K562 (cell line): ENCODE measurements at regions not wholly inside any gene's neighbourhood (a gene's known extent, or its start where the extent isn't known, plus 50 kb on each side); places are given as distances from the start of the nearest gene placed in this dataset.

ENCODE experiments used
- CREB3 ChIP-seq: fragments of 450-650 bp; conservative IDR thresholded peaks from 2 replicates; pipeline ENCODE4 v1.6.1; 2016; ENCODE audit warnings: missing genetic modification characterization, low read depth, mild to moderate bottlenecking, missing compliant biosample characterization, moderate library complexity
- FOXA3 ChIP-seq, 2 experiments: fragments of 450-650 bp in 1 of 2; sonication (generic) in 1 of 2; formaldehyde crosslinking; IDR thresholded peaks in 1 of 2; conservative IDR thresholded peaks in 1 of 2; 2 replicates each; pipeline versions ENCODE4 v1.4.0 to v1.8.0; 2020 to 2022; ENCODE audit warnings: mild to moderate bottlenecking in 2 of 2, missing genetic modification reagents in 1 of 2
- NBN ChIP-seq: fragments of 450-650 bp; IDR thresholded peaks from 2 replicates; pipeline ENCODE4 v1.6.1; 2016; ENCODE audit warnings: low read depth, mild to moderate bottlenecking
- RFX5 ChIP-seq: IDR thresholded peaks from 2 replicates; pipeline ENCODE4 v1.6.1; 2011; ENCODE audit warnings: low read depth, mild to moderate bottlenecking, improper control_type of control experiment, low read length
- SMAD4 ChIP-seq: fragments of 250-450 bp; sonication (Bioruptor Pico); conservative IDR thresholded peaks from 2 replicates; pipeline ENCODE4 v1.8.0; 2021; ENCODE audit warnings: inconsistent platforms, mild to moderate bottlenecking, moderate library complexity
- TCF3 ChIP-seq: sonication (generic); formaldehyde crosslinking; IDR thresholded peaks from 2 replicates; pipeline ENCODE4 v1.4.0; 2020; ENCODE audit warnings: mild to moderate bottlenecking, missing genetic modification reagents
- TGIF2 ChIP-seq: sonication (generic); formaldehyde crosslinking; IDR thresholded peaks from 2 replicates; pipeline ENCODE4 v1.8.1; 2022; ENCODE audit warnings: mild to moderate bottlenecking, missing genetic modification reagents, moderate library complexity
- TRIM25 ChIP-seq: fragments of 450-650 bp; IDR thresholded peaks from 2 replicates; pipeline ENCODE4 v1.7.0; 2016; ENCODE audit warnings: borderline replicate concordance
- ZNF655 ChIP-seq: fragments of 250-450 bp; sonication (Bioruptor Pico); IDR thresholded peaks from 2 replicates; pipeline ENCODE4 v1.5.0; 2021

- TF ChIP-seq SMAD4 (CRISPR knock-in tag), result no peak
- TF ChIP-seq RFX5, result no peak
- no peak for TF ChIP-seq TRIM25
- TF ChIP-seq NBN, result no peak
- no peak for TF ChIP-seq TGIF2
- TF ChIP-seq ZNF655 (CRISPR knock-in tag), result no peak
- no peak for TF ChIP-seq FOXA3 (CRISPR knock-in tag; conservative IDR thresholded peaks at IDR 0.05 in 1 of 2, IDR thresholded peaks at IDR 0.05 in 1 of 2)
- TF ChIP-seq CREB3 (tag), result no peak
- no peak for TF ChIP-seq TCF3 (CRISPR knock-in tag)
These were observed 972.8 kb downstream of the DTWD2 start (continued) for GRCh38 chr5:118015511-118015910.
